ENCODE measurements at regions not wholly inside any gene's neighbourhood (a gene's known extent, or its start where the extent isn't known, plus 50 kb on each side); places are given as distances from the start of the nearest gene placed in this dataset.

DNA sequence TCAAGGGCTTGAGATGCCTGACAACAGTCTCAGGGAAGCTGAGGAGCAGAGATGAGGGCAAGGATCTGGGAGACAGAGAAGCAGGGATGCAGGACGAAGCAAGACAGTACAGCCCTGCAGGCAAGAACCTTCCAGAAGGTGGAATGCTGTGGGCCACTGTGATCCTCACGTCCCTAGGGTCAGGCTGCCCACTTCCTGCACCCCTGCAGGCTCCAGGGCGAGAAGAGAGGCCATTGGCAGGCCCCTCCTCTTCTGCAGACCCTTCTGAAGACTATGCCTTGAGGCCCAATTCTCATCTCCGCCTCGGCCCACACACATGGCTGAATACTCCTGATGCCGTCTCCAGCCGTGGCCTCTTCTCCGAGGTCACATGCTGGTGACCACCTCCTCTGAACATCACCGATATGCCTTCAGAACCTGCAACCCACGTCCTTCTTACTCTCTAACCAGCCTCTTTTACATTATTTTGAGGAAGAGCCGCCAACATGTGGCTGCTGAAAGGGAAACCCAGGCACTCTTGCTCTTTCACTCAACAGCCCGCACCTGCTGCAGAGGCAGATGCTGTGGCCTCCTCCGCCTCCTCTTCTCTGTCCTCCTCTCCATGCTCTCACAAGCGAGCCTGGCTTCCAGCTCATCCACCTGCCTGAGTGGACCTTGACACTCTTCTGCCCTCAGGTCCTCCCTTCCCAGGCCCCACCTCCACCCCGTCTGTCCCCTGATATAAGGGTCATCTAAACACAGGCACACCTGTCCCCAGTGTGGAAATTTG lies 181.5 kb downstream of the IRX2 start:
- TF ChIP-seq, protein P1, sequence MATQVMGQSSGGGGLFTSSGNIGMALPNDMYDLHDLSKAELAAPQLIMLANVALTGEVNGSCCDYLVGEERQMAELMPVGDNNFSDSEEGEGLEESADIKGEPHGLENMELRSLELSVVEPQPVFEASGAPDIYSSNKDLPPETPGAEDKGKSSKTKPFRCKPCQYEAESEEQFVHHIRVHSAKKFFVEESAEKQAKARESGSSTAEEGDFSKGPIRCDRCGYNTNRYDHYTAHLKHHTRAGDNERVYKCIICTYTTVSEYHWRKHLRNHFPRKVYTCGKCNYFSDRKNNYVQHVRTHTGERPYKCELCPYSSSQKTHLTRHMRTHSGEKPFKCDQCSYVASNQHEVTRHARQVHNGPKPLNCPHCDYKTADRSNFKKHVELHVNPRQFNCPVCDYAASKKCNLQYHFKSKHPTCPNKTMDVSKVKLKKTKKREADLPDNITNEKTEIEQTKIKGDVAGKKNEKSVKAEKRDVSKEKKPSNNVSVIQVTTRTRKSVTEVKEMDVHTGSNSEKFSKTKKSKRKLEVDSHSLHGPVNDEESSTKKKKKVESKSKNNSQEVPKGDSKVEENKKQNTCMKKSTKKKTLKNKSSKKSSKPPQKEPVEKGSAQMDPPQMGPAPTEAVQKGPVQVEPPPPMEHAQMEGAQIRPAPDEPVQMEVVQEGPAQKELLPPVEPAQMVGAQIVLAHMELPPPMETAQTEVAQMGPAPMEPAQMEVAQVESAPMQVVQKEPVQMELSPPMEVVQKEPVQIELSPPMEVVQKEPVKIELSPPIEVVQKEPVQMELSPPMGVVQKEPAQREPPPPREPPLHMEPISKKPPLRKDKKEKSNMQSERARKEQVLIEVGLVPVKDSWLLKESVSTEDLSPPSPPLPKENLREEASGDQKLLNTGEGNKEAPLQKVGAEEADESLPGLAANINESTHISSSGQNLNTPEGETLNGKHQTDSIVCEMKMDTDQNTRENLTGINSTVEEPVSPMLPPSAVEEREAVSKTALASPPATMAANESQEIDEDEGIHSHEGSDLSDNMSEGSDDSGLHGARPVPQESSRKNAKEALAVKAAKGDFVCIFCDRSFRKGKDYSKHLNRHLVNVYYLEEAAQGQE (IDR thresholded peaks at IDR 0.05; ENCODE audit: unreplicated experiment), result no peak
- TF ChIP-seq POLR2AphosphoS5 (IDR thresholded peaks at IDR 0.05; ENCODE audit: low read depth), result no peak
- no peak for TF ChIP-seq CREB1 (CRISPR knock-in tag; IDR thresholded peaks at IDR 0.05; ENCODE audit: low read depth)

All from GM23338 (cell line).